ENCODE measurements at regions not wholly inside any gene's neighbourhood (a gene's known extent, or its start where the extent isn't known, plus 50 kb on each side); places are given as distances from the start of the nearest gene placed in this dataset.

DNA sequence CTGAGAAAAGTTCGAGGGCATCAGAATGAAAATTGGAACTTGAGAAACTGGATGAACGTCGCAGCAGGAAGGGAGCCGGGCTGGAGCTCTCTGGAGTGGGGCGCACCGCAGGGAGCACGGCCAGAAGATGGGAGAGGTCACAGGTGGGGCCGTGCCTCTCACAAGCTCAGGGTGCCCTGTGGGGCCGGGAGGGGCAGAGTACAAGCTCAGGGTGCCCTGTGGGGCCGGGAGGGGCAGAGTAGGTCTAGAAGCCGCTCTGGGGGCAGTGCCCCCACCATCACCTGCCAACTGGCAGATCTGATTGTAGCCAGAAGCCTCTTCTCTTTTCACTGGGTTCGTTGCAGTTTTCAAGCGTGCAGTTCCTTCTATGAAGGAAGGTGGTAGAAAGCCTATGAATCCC, 61.1 kb upstream of the SNX9 start:
- TF ChIP-seq, protein P1, sequence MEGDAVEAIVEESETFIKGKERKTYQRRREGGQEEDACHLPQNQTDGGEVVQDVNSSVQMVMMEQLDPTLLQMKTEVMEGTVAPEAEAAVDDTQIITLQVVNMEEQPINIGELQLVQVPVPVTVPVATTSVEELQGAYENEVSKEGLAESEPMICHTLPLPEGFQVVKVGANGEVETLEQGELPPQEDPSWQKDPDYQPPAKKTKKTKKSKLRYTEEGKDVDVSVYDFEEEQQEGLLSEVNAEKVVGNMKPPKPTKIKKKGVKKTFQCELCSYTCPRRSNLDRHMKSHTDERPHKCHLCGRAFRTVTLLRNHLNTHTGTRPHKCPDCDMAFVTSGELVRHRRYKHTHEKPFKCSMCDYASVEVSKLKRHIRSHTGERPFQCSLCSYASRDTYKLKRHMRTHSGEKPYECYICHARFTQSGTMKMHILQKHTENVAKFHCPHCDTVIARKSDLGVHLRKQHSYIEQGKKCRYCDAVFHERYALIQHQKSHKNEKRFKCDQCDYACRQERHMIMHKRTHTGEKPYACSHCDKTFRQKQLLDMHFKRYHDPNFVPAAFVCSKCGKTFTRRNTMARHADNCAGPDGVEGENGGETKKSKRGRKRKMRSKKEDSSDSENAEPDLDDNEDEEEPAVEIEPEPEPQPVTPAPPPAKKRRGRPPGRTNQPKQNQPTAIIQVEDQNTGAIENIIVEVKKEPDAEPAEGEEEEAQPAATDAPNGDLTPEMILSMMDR (conservative IDR thresholded peaks at IDR 0.05) = no peak
- TF ChIP-seq EZH2 (IDR thresholded peaks at IDR 0.05; ENCODE audit: low read depth) = no peak
